Tibial nerve (tissue), 3 donors: ENCODE measurements at regions not wholly inside any gene's neighbourhood (a gene's known extent, or its start where the extent isn't known, plus 50 kb on each side); places are given as distances from the start of the nearest gene placed in this dataset.

Experiments
- POLR2A ChIP-seq, 2 donors: fragments of 450-650 bp; IDR thresholded peaks; one replicate each; pipeline ENCODE4 v1.6.1; 2017; ENCODE audit warnings: antibody characterized with exemption in 2 of 2, mild to moderate bottlenecking in 2 of 2, moderate library complexity in 2 of 2
- TF ChIP-seq, protein P1 (sequence below), 5 experiments: fragments of 200-600 bp in 3 of 5; fragments of 450-650 bp in 2 of 5; sonication (generic) in 3 of 5; IDR thresholded peaks; one replicate each; pipeline ENCODE4 v1.5.1; 2016 to 2019; ENCODE audit warnings: antibody characterized with exemption in 5 of 5, mild to moderate bottlenecking in 3 of 5, moderate library complexity in 2 of 5

DNA sequence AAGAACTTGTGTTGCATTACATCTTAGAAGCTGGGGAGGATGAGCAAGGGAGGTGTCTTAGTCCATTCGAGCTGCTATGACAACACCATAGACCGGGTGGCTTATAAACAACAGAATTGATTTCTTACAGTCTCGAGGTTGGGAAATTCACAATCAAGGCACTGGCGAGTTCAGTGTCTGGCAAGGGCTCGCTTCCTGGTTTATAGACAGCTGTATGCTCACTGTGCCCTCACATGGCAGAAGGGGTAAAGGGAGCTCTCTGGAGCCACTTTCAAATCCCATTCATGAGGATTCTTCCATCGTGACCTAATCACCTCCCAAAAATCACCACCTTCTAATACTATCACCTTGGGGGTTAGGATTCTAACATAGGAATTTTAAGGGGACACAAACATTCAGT, 150.0 kb upstream of the NECTIN1 start:
- TF ChIP-seq, protein P1, sequence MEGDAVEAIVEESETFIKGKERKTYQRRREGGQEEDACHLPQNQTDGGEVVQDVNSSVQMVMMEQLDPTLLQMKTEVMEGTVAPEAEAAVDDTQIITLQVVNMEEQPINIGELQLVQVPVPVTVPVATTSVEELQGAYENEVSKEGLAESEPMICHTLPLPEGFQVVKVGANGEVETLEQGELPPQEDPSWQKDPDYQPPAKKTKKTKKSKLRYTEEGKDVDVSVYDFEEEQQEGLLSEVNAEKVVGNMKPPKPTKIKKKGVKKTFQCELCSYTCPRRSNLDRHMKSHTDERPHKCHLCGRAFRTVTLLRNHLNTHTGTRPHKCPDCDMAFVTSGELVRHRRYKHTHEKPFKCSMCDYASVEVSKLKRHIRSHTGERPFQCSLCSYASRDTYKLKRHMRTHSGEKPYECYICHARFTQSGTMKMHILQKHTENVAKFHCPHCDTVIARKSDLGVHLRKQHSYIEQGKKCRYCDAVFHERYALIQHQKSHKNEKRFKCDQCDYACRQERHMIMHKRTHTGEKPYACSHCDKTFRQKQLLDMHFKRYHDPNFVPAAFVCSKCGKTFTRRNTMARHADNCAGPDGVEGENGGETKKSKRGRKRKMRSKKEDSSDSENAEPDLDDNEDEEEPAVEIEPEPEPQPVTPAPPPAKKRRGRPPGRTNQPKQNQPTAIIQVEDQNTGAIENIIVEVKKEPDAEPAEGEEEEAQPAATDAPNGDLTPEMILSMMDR (IDR thresholded peaks at IDR 0.05) = no peak
- no peak for TF ChIP-seq POLR2A (IDR thresholded peaks at IDR 0.05)
